Panc1 (cell line): ENCODE measurements at regions not wholly inside any gene's neighbourhood (a gene's known extent, or its start where the extent isn't known, plus 50 kb on each side); places are given as distances from the start of the nearest gene placed in this dataset.

Source experiments
- POLR2AphosphoS5 ChIP-seq: IDR thresholded peaks from 2 replicates; pipeline ENCODE4 v1.6.1; 2012; ENCODE audit warnings: mild to moderate bottlenecking, low read depth, low read length, moderate library complexity
- TF ChIP-seq, protein P1 (sequence below), 2 experiments: IDR thresholded peaks; 2 replicates each; pipeline ENCODE4 v1.6.1; 2011 to 2012; ENCODE audit warnings: low read depth in 2 of 2, control low read depth in 1 of 2, low read length in 1 of 2, mild to moderate bottlenecking in 1 of 2, moderate library complexity in 1 of 2; ENCODE audit not compliant: insufficient read depth in 1 of 2
- TF ChIP-seq, protein P2 (sequence below): fragments of 450-650 bp; IDR thresholded peaks from 2 replicates; pipeline ENCODE4 v1.5.1; 2017; ENCODE audit warnings: mild to moderate bottlenecking

DNA sequence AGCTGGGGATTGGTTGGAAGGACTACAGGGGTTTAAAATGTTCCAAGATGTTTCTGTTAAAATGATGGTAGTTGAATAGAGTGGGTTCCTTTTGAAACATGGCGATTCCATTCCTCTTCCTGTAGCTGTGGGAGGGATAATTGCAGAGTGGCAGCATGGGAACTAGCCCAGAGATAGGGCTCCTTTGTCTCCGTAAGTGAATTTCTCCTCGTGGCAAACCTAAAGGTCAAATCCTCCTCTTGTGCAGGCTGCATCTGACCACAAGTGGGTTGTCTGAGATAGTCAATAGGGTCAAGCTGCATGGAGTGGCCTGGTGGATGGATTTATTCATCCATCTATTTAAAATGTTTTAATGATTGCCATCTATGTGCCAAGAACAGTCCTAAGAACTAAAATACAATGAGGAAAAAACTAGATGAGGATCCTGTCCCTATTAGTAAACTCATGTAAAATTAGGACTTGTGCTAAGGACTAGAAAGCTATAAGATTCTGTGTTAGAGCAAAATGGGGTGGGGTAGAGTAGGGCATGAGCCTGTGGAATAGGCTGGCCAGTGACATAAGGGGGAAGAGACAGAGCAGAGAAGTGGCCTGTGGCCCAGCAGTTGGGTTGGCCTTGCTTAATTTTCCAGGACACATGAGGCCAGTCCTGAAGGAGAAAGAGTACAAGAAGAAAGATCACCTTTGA, 89.1 kb upstream of the IVNS1ABP start:
- TF ChIP-seq, protein P1, sequence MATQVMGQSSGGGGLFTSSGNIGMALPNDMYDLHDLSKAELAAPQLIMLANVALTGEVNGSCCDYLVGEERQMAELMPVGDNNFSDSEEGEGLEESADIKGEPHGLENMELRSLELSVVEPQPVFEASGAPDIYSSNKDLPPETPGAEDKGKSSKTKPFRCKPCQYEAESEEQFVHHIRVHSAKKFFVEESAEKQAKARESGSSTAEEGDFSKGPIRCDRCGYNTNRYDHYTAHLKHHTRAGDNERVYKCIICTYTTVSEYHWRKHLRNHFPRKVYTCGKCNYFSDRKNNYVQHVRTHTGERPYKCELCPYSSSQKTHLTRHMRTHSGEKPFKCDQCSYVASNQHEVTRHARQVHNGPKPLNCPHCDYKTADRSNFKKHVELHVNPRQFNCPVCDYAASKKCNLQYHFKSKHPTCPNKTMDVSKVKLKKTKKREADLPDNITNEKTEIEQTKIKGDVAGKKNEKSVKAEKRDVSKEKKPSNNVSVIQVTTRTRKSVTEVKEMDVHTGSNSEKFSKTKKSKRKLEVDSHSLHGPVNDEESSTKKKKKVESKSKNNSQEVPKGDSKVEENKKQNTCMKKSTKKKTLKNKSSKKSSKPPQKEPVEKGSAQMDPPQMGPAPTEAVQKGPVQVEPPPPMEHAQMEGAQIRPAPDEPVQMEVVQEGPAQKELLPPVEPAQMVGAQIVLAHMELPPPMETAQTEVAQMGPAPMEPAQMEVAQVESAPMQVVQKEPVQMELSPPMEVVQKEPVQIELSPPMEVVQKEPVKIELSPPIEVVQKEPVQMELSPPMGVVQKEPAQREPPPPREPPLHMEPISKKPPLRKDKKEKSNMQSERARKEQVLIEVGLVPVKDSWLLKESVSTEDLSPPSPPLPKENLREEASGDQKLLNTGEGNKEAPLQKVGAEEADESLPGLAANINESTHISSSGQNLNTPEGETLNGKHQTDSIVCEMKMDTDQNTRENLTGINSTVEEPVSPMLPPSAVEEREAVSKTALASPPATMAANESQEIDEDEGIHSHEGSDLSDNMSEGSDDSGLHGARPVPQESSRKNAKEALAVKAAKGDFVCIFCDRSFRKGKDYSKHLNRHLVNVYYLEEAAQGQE (IDR thresholded peaks at IDR 0.05; ENCODE audit: insufficient read depth in 1 of 2, low read depth in 2 of 2, low read length in 1 of 2): no peak
- TF ChIP-seq, protein P2, sequence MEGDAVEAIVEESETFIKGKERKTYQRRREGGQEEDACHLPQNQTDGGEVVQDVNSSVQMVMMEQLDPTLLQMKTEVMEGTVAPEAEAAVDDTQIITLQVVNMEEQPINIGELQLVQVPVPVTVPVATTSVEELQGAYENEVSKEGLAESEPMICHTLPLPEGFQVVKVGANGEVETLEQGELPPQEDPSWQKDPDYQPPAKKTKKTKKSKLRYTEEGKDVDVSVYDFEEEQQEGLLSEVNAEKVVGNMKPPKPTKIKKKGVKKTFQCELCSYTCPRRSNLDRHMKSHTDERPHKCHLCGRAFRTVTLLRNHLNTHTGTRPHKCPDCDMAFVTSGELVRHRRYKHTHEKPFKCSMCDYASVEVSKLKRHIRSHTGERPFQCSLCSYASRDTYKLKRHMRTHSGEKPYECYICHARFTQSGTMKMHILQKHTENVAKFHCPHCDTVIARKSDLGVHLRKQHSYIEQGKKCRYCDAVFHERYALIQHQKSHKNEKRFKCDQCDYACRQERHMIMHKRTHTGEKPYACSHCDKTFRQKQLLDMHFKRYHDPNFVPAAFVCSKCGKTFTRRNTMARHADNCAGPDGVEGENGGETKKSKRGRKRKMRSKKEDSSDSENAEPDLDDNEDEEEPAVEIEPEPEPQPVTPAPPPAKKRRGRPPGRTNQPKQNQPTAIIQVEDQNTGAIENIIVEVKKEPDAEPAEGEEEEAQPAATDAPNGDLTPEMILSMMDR: no peak
- no peak for TF ChIP-seq POLR2AphosphoS5
